Panc1 (cell line): ENCODE measurements at regions not wholly inside any gene's neighbourhood (a gene's known extent, or its start where the extent isn't known, plus 50 kb on each side); places are given as distances from the start of the nearest gene placed in this dataset.

ENCODE experiments used
- ATAC-seq: fragments of 200-7000 bp; cut with Tn5 transposase; 2 replicates; pipeline ENCODE4 v1.9.1; 2020; ENCODE audit warnings: mild to moderate bottlenecking, moderate library complexity
- BruUV-seq: library from RNA; stranded (reverse); fragments of 400-500 nt; replicated peaks from 2 replicates; lab custom pipeline; 2021; lab: Mats Ljungman, UMichigan
- CTCF ChIA-PET: fragments of 300-600 bp; sonication (Branson Sonifier 250); formaldehyde crosslinking; loops from one replicate; lab custom pipeline; 2022; ENCODE audit warnings: antibody characterized with exemption; lab: Charles Lee
- POLR2A ChIA-PET: fragments of 300-600 bp; sonication (Branson Sonifier 250); formaldehyde crosslinking; loops from one replicate; lab custom pipeline; 2022; ENCODE audit warnings: antibody characterized with exemption; lab: Charles Lee
- DNase-seq: peaks from one replicate; pipeline ENCODE4 v3.0.0-alpha.2; 2010; ENCODE audit warnings: low read depth, low spot score
- H3K27ac ChIP-seq: 2 replicates; pipeline ENCODE4 v1.5.1; 2011; ENCODE audit warnings: mild to moderate bottlenecking, low read length, inconsistent platforms
- H3K27me3 ChIP-seq: fragments of 200-500 bp; sonication (Bioruptor generic); 2 replicates; pipeline ENCODE4 v1.6.0; 2014; ENCODE audit warnings: low read length, inconsistent platforms; ENCODE audit not compliant: control insufficient read depth, insufficient read depth
- H3K36me3 ChIP-seq: fragments of 200-500 bp; sonication (Bioruptor generic); 2 replicates; pipeline ENCODE4 v1.5.1; 2014; ENCODE audit warnings: inconsistent platforms, mild to moderate bottlenecking, low read length, moderate library complexity; ENCODE audit not compliant: control insufficient read depth, insufficient read depth
- H3K4me1 ChIP-seq: 2 replicates; pipeline ENCODE4 v1.5.1; 2011; ENCODE audit warnings: inconsistent platforms, mild to moderate bottlenecking, low read length, moderate library complexity; ENCODE audit not compliant: control insufficient read depth, insufficient read depth
- H3K4me3 ChIP-seq, 2 experiments: 2 replicates each; pipeline ENCODE4 v1.5.1; 2011 to 2012; ENCODE audit warnings: low read depth in 2 of 2, low read length in 2 of 2, mild to moderate bottlenecking in 2 of 2, inconsistent platforms in 1 of 2, moderate library complexity in 1 of 2
- H3K9me3 ChIP-seq: fragments of 200-500 bp; sonication (Bioruptor generic); 2 replicates; pipeline ENCODE4 v1.5.1; 2014; ENCODE audit warnings: low read depth, mild to moderate bottlenecking, inconsistent platforms, low read length, moderate library complexity; ENCODE audit not compliant: control insufficient read depth, insufficient read depth
- POLR2AphosphoS5 ChIP-seq: IDR thresholded peaks from 2 replicates; pipeline ENCODE4 v1.6.1; 2012; ENCODE audit warnings: mild to moderate bottlenecking, low read depth, low read length, moderate library complexity
- SIN3A ChIP-seq: IDR thresholded peaks from 2 replicates; pipeline ENCODE4 v1.6.1; 2012; ENCODE audit warnings: low read depth, mild to moderate bottlenecking, low read length, moderate library complexity, borderline replicate concordance; ENCODE audit not compliant: insufficient read depth
- TCF7L2 ChIP-seq: IDR thresholded peaks from 2 replicates; pipeline ENCODE4 v1.6.1; 2011; ENCODE audit warnings: mild to moderate bottlenecking, low read depth, low read length, inconsistent platforms
- in situ Hi-C: cut with HindIII; loops from 2 replicates; pipeline ENCODE4 v1.10.0; 2016; ENCODE audit warnings: low sequenced_read_pairs, low pct_unique_long_range_greater_than_20kb
- intact Hi-C: fragments of 100-400 bp; cut with micrococcal nuclease; formaldehyde crosslinking; loops from one replicate; pipeline ENCODE4 v1.10.0; 2022; ENCODE audit not compliant: unreplicated experiment
- TF ChIP-seq, protein P1 (sequence below): fragments of 450-650 bp; IDR thresholded peaks from 2 replicates; pipeline ENCODE4 v1.5.1; 2017; ENCODE audit warnings: mild to moderate bottlenecking
- TF ChIP-seq, protein P2 (sequence below), 2 experiments: IDR thresholded peaks; 2 replicates each; pipeline ENCODE4 v1.6.1; 2011 to 2012; ENCODE audit warnings: low read depth in 2 of 2, control low read depth in 1 of 2, low read length in 1 of 2, mild to moderate bottlenecking in 1 of 2, moderate library complexity in 1 of 2; ENCODE audit not compliant: insufficient read depth in 1 of 2

DNA sequence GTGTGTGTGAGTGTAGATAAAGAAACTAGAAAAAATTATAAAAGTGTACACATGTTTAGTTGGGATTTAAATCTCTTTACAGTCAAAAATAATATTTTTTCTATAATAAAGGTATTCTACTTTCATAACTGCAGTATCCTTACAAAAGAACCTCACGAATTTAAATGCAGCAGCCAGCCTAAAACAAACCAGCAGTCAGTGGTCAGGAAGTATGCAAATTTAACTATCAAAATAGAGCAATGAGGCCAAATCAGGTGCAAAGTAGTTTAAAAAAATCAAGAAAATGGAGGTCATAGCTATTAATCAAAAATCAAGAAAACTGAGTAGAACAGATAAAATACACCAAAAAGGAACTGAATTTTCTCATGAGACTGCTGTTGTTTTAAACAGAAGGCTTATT is 407.1 kb downstream of the CDH19 start:
- Histone ChIP-seq H3K4me1 (no peaks in the 10 kb centered on the region), H3K36me3 (no peaks in the 10 kb centered on the region), H3K4me3 (no peak overlapping the region), H3K27ac (no peak overlapping the region), H3K27me3 (no peaks in the 10 kb centered on the region), H3K9me3 (no peaks in the 10 kb centered on the region)
- in situ Hi-C loops (no loop called here), intact Hi-C loops (no loop called here)
- DNase-seq: no peak
- ATAC-seq: no peak
- no TSS peak for BruUV-seq
- no peak for TF ChIP-seq SIN3A
- ChIA-PET POLR2A (interaction anchor here (0.7 kb wide), 1 partner anchor 324 kb away, joined by 3 read pairs; no protein-coding TSS in a partner anchor), CTCF (no interaction called here)

DNA sequence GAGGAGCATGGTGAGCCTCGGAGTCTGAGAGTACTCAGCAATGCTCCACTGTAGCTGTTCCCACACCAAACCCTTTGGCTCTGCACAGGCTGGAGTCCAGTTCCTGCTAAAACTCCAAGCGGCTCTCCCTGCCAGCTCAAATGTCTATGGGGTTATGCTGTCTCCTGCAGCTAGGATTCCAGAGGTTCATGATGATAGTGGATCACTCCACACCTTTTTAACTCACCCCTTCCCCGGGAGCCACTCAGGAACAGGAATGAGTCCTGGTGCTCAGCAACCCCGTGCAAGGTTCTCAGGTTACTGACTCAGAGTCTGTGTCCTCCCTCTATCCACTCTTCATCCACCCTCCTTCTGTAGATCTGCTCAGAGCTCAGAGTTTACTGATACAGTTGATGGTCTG is 410.0 kb downstream of the CDH19 start:
- TF ChIP-seq TCF7L2: no peak
- TF ChIP-seq POLR2AphosphoS5: no peak
- TF ChIP-seq, protein P1, sequence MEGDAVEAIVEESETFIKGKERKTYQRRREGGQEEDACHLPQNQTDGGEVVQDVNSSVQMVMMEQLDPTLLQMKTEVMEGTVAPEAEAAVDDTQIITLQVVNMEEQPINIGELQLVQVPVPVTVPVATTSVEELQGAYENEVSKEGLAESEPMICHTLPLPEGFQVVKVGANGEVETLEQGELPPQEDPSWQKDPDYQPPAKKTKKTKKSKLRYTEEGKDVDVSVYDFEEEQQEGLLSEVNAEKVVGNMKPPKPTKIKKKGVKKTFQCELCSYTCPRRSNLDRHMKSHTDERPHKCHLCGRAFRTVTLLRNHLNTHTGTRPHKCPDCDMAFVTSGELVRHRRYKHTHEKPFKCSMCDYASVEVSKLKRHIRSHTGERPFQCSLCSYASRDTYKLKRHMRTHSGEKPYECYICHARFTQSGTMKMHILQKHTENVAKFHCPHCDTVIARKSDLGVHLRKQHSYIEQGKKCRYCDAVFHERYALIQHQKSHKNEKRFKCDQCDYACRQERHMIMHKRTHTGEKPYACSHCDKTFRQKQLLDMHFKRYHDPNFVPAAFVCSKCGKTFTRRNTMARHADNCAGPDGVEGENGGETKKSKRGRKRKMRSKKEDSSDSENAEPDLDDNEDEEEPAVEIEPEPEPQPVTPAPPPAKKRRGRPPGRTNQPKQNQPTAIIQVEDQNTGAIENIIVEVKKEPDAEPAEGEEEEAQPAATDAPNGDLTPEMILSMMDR: no peak
- TF ChIP-seq SIN3A: no peak
- TF ChIP-seq, protein P2, sequence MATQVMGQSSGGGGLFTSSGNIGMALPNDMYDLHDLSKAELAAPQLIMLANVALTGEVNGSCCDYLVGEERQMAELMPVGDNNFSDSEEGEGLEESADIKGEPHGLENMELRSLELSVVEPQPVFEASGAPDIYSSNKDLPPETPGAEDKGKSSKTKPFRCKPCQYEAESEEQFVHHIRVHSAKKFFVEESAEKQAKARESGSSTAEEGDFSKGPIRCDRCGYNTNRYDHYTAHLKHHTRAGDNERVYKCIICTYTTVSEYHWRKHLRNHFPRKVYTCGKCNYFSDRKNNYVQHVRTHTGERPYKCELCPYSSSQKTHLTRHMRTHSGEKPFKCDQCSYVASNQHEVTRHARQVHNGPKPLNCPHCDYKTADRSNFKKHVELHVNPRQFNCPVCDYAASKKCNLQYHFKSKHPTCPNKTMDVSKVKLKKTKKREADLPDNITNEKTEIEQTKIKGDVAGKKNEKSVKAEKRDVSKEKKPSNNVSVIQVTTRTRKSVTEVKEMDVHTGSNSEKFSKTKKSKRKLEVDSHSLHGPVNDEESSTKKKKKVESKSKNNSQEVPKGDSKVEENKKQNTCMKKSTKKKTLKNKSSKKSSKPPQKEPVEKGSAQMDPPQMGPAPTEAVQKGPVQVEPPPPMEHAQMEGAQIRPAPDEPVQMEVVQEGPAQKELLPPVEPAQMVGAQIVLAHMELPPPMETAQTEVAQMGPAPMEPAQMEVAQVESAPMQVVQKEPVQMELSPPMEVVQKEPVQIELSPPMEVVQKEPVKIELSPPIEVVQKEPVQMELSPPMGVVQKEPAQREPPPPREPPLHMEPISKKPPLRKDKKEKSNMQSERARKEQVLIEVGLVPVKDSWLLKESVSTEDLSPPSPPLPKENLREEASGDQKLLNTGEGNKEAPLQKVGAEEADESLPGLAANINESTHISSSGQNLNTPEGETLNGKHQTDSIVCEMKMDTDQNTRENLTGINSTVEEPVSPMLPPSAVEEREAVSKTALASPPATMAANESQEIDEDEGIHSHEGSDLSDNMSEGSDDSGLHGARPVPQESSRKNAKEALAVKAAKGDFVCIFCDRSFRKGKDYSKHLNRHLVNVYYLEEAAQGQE (IDR thresholded peaks at IDR 0.05; ENCODE audit: insufficient read depth in 1 of 2, low read depth in 2 of 2, low read length in 1 of 2): no peak
- in situ Hi-C loops (no loop called here), intact Hi-C loops (no loop called here)
- Histone ChIP-seq H3K36me3 (no peaks in the 10 kb centered on the region), H3K27ac (no peak overlapping the region), H3K27me3 (no peaks in the 10 kb centered on the region), H3K4me3 (no peak overlapping the region), H3K4me1 (no peaks in the 10 kb centered on the region), H3K9me3 (no peaks in the 10 kb centered on the region)
- BruUV-seq: no TSS peak
- ChIA-PET CTCF (no interaction called here), POLR2A (no interaction called here)
- ATAC-seq (no peak), DNase-seq (no peak)

DNA sequence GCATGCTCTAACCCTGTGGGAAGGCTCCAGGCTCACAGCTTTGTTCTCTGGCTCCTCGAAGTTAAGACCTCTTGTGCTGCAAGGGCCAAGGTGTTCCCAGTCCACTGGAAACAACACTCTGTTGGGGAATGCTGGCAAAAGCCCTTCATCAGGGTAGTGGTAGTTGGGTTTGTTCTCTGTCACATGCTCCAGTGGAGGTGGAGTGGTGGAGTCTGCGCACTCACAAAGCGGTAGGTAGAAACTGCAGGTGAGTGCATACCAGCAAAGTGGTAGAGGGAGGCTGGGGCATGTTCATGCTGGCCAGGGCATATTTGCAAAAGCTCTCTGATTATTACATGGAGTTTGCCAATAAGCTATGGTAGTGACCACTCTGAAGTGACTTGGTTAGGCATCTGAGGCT is 410.5 kb downstream of the CDH19 start:
- Histone ChIP-seq H3K36me3 (no peaks in the 10 kb centered on the region), H3K27me3 (no peaks in the 10 kb centered on the region), H3K4me3 (no peak overlapping the region), H3K27ac (no peak overlapping the region), H3K4me1 (no peaks in the 10 kb centered on the region), H3K9me3 (no peaks in the 10 kb centered on the region)
- POLR2A ChIA-PET: no interaction called here
- BruUV-seq: no TSS peak
- DNase-seq (no peak), ATAC-seq (no peak)
- intact Hi-C loops (no loop called here), in situ Hi-C loops (no loop called here)
- CTCF ChIA-PET: no interaction called here
- TF ChIP-seq, protein P2 (IDR thresholded peaks at IDR 0.05; ENCODE audit: insufficient read depth in 1 of 2, low read depth in 2 of 2, low read length in 1 of 2): no peak
- TF ChIP-seq SIN3A (no peak), POLR2AphosphoS5 (no peak)
